K562 (cell line): ENCODE measurements at regions not wholly inside any gene's neighbourhood (a gene's known extent, or its start where the extent isn't known, plus 50 kb on each side); places are given as distances from the start of the nearest gene placed in this dataset.

ENCODE experiments used
- ATAC-seq: fragments of 200-7000 bp; cut with Tn5 transposase; 3 replicates; pipeline ENCODE4 v1.9.1; 2020; ENCODE audit warnings: moderate library complexity
- BruUV-seq: library from RNA; stranded (reverse); fragments of 400-500 nt; replicated peaks from 2 replicates; lab custom pipeline; 2021; lab: Mats Ljungman, UMichigan
- CTCF ChIA-PET: fragments of 300-600 bp; formaldehyde crosslinking; extraction: SDS; loops from one replicate; lab custom pipeline; 2021; ENCODE audit warnings: low intra/inter-chr PET ratio; lab: Yijun Ruan, JAX
- POLR2A ChIA-PET: fragments of 300-600, 350-650 bp; sonication (Branson Sonifier 250); formaldehyde crosslinking; extraction: SDS; loops from one replicate; lab custom pipeline; 2021; ENCODE audit warnings: antibody characterized with exemption, inconsistent platforms; lab: Yijun Ruan, JAX
- DNase-seq, 4 experiments: peaks; one replicate each; pipeline versions ENCODE4 v3.0.0 to v3.0.0-alpha.2; 2011 to 2018; ENCODE audit warnings: low spot score in 3 of 4, mixed read lengths in 3 of 4; ENCODE audit errors: extremely low read depth in 1 of 4
- FAIRE-seq: peaks from 2 replicates; lab custom pipeline; 2011; peaks lifted over from hg19 to GRCh38; lab: Jason Lieb, UNC
- H2AFZ ChIP-seq: 2 replicates; pipeline ENCODE4 v1.6.0; 2011; ENCODE audit warnings: low read depth, low read length, control low read depth, inconsistent platforms
- H3K27ac ChIP-seq: fragments of 200-600 bp; 3 replicates; pipeline ENCODE4 v1.8.0; 2011; ENCODE audit warnings: low read depth, mild to moderate bottlenecking, control low read depth, inconsistent platforms, low read length, moderate library complexity, mixed read lengths; ENCODE audit errors: extremely low read depth
- H3K27me3 ChIP-seq, 2 experiments: fragments of 300-600 bp in 1 of 2; 2 replicates in 1 of 2; 3 replicates in 1 of 2; pipeline versions ENCODE4 v1.6.0 to v1.8.0; 2011; ENCODE audit warnings: inconsistent platforms in 2 of 2, low read length in 2 of 2, mild to moderate bottlenecking in 1 of 2, mixed read lengths in 1 of 2, moderate library complexity in 1 of 2; ENCODE audit not compliant: control insufficient read depth in 2 of 2, insufficient read depth in 2 of 2
- H3K36me3 ChIP-seq: fragments of 300-600 bp; 3 replicates; pipeline ENCODE4 v1.8.0; 2011; ENCODE audit warnings: mild to moderate bottlenecking, low read length, inconsistent platforms; ENCODE audit not compliant: control insufficient read depth, insufficient read depth
- H3K4me1 ChIP-seq, 2 experiments: fragments of 200-600 bp in 1 of 2; replicated peaks in 1 of 2; 2 replicates in 1 of 2; 3 replicates in 1 of 2; pipeline versions ENCODE4 v1.5.1 to v1.8.0; 2011; ENCODE audit warnings: inconsistent platforms in 2 of 2, low read length in 2 of 2, mild to moderate bottlenecking in 1 of 2, mixed read lengths in 1 of 2, moderate library complexity in 1 of 2; ENCODE audit not compliant: control insufficient read depth in 2 of 2, insufficient read depth in 2 of 2
- H3K4me2 ChIP-seq: 2 replicates; pipeline ENCODE4 v1.6.1; 2011; ENCODE audit warnings: low read length, control low read depth, inconsistent platforms, mixed read lengths; ENCODE audit not compliant: insufficient read depth
- H3K4me3 ChIP-seq: fragments of 200-600 bp; sonication (generic), shearing (Covaris generic); 2 replicates; pipeline ENCODE4 v1.5.1; 2016; ENCODE audit warnings: control low read depth, inconsistent platforms
- H3K79me2 ChIP-seq: fragments of 200-600 bp; 3 replicates; pipeline ENCODE4 v1.8.0; 2011; ENCODE audit warnings: low read length, inconsistent platforms; ENCODE audit not compliant: control insufficient read depth, insufficient read depth
- H3K9ac ChIP-seq, 2 experiments: 2 replicates each; pipeline versions ENCODE4 v1.6.0 to v1.6.1; 2011; ENCODE audit warnings: low read depth in 2 of 2, low read length in 2 of 2, control low read depth in 1 of 2, inconsistent platforms in 1 of 2, mild to moderate bottlenecking in 1 of 2, mixed read lengths in 1 of 2; ENCODE audit not compliant: insufficient read depth in 1 of 2
- H3K9me1 ChIP-seq: one replicate; pipeline ENCODE4 v1.6.0; 2011; ENCODE audit warnings: inconsistent platforms, mild to moderate bottlenecking, low read length, moderate library complexity; ENCODE audit not compliant: control insufficient read depth, insufficient read depth
- H3K9me3 ChIP-seq: replicated peaks from 2 replicates; pipeline ENCODE4 v1.5.1; 2011; ENCODE audit warnings: low read depth, low read length, inconsistent platforms; ENCODE audit not compliant: control insufficient read depth, insufficient read depth
- H4K20me1 ChIP-seq: replicated peaks from 2 replicates; pipeline ENCODE4 v1.6.1; 2011; ENCODE audit warnings: low read length, inconsistent platforms, mixed read lengths; ENCODE audit not compliant: control insufficient read depth, insufficient read depth
- E2F4 ChIP-seq: sonication (generic); formaldehyde crosslinking; IDR thresholded peaks from 2 replicates; pipeline ENCODE4 v1.8.0; 2022; ENCODE audit warnings: mild to moderate bottlenecking, low read depth, missing genetic modification reagents
- ESRRA ChIP-seq: fragments of 450-650 bp; IDR thresholded peaks from 2 replicates; pipeline ENCODE4 v1.6.1; 2014; ENCODE audit warnings: low read depth, mild to moderate bottlenecking, moderate library complexity, borderline replicate concordance
- FOXK1 ChIP-seq: sonication (generic); formaldehyde crosslinking; IDR thresholded peaks from 2 replicates; pipeline ENCODE4 v1.8.0; 2022; ENCODE audit warnings: missing genetic modification reagents, mild to moderate bottlenecking, borderline replicate concordance
- KHSRP ChIP-seq: fragments of 450-650 bp; IDR thresholded peaks from 2 replicates; pipeline ENCODE4 v1.6.1; 2017
- MTF1 ChIP-seq: fragments of 250-450 bp; sonication (Bioruptor Pico); IDR thresholded peaks from 2 replicates; pipeline ENCODE4 v1.9.0; 2021; ENCODE audit warnings: moderate library complexity, mild to moderate bottlenecking, inconsistent platforms, borderline replicate concordance
- NFE2L1 ChIP-seq: fragments of 450-650 bp; IDR thresholded peaks from 2 replicates; pipeline ENCODE4 v1.6.1; 2016; ENCODE audit warnings: missing genetic modification characterization, low read depth, mild to moderate bottlenecking, missing compliant biosample characterization, moderate library complexity, borderline replicate concordance
- NR4A1 ChIP-seq, 2 experiments: fragments of 250-450 bp in 1 of 2; fragments of 450-650 bp in 1 of 2; sonication (Bioruptor Pico) in 1 of 2; IDR thresholded peaks; 2 replicates each; pipeline versions ENCODE4 v1.4.0 to v1.6.1; 2016 to 2020; ENCODE audit warnings: mild to moderate bottlenecking in 2 of 2, missing compliant biosample characterization in 1 of 2, missing genetic modification characterization in 1 of 2, moderate library complexity in 1 of 2
- POU5F1 ChIP-seq: fragments of 150-350 bp; IDR thresholded peaks from 2 replicates; pipeline ENCODE4 v1.6.1; 2014; ENCODE audit warnings: borderline replicate concordance, low read length, low read depth, mild to moderate bottlenecking; ENCODE audit not compliant: partially characterized antibody
- RBM25 ChIP-seq: fragments of 200-400 bp; formaldehyde crosslinking; IDR thresholded peaks from 2 replicates; pipeline ENCODE4 v1.6.1; 2018; ENCODE audit warnings: low read length, low read depth, moderate library complexity; ENCODE audit not compliant: severe bottlenecking
- ZNF277 ChIP-seq: fragments of 250-450 bp; sonication (Bioruptor Pico); IDR thresholded peaks from 2 replicates; pipeline ENCODE4 v1.8.0; 2022; ENCODE audit warnings: inconsistent platforms, mild to moderate bottlenecking, moderate library complexity, borderline replicate concordance
- ZNF740 ChIP-seq, 3 experiments: fragments of 200-800 bp in 1 of 3; sonication (Bioruptor generic) in 1 of 3; sonication (generic) in 1 of 3; formaldehyde crosslinking in 1 of 3; IDR thresholded peaks; 2 replicates each; pipeline versions ENCODE4 v1.6.1 to v1.8.0; 2016 to 2022; ENCODE audit warnings: mild to moderate bottlenecking in 2 of 3, missing compliant biosample characterization in 2 of 3, missing genetic modification characterization in 2 of 3, missing genetic modification reagents in 1 of 3
- WGBS: fragments of 100-300 bp; shearing (Covaris generic); methylation state at CpG from one replicate; pipeline ENCODE4 v1.1.6; 2016; ENCODE audit warnings: low coverage, mixed read lengths; ENCODE audit not compliant: insufficient coverage; ENCODE audit errors: missing lambda C conversion rate; 5-methylcytosine and 5-hydroxymethylcytosine counted together
- in situ Hi-C: fragments of 300-500 bp; cut with MboI; formaldehyde crosslinking; loops from 4 replicates; pipeline ENCODE4 v1.15.0; 2018; ENCODE audit warnings: inconsistent platforms, mixed read lengths
- intact Hi-C: fragments of 100-400 bp; cut with micrococcal nuclease; formaldehyde crosslinking; loops from 2 replicates; pipeline ENCODE4 v1.14.2; 2022

GRCh38 chr14:65256714-65257113 lies 154.4 kb upstream of the MAX start:
- H3K4me2 ChIP-seq: no peak overlapping the region
- no peak overlapping the region for H3K27ac ChIP-seq
- intact Hi-C loops (no loop called here), in situ Hi-C loops (no loop called here)
- ChIA-PET CTCF (no interaction called here), POLR2A (no interaction called here)
- no peaks in the 10 kb centered on the region for H4K20me1 ChIP-seq
- H2AFZ ChIP-seq: no peak overlapping the region
- no peaks in the 10 kb centered on the region for H3K36me3 ChIP-seq
- H3K9me3 ChIP-seq: 0 out of 2 replicates have a peak, but pooled peaks cover 2% of the 10 kb centered on the region
- no peak overlapping the region for H3K9ac ChIP-seq
- ATAC-seq: no peak
- peaks cover 0 to 11% of the 10 kb centered on the region in 2 experiments; a peak in 4 of 5 replicates for H3K4me1 ChIP-seq
- no peak for DNase-seq
- 33% methylated on average over 1 of the region's 4 CpGs for WGBS
- FAIRE-seq: no peak
- no TSS peak for BruUV-seq
- H3K79me2 ChIP-seq: no peaks in the 10 kb centered on the region
- no peaks in the 10 kb centered on the region for H3K9me1 ChIP-seq
- no peak overlapping the region for H3K4me3 ChIP-seq
- no peak for TF ChIP-seq KHSRP
- peak; percentile 37; the same call in 1 of the 2 replicates for TF ChIP-seq ESRRA
- peak; percentile 38 for TF ChIP-seq RBM25
- H3K27me3 ChIP-seq: no peaks in the 10 kb centered on the region

DNA sequence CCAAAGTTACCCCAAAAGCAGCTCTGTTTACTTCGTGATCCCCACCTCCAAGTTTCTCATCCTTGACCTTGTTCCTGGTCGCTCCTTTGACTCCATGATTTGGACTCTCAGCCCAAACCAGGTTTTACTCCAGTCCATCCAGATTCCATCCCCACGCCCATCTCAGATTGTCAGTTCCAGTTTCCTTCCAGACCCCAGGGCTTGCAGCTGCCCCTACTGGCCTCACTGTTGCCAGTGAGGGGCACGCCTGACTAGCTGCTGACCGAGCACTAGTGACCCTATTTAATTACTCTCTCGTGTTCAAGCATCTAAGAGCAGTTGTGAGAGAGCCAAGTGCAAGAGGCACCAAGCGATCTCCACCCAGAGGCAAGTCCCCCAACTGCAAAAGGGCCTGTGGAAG lies 155.1 kb upstream of the FUT8 start:
- no peak for DNase-seq
- peaks cover 0 to 11% of the 10 kb centered on the region in 2 experiments; a peak in 4 of 5 replicates for H3K4me1 ChIP-seq
- H3K9ac ChIP-seq: no peak overlapping the region
- in situ Hi-C loops: no loop called here
- no peak overlapping the region for H3K27ac ChIP-seq
- 0 out of 2 replicates have a peak, but pooled peaks cover 2% of the 10 kb centered on the region for H3K9me3 ChIP-seq
- 17% methylated on average over 7 of the region's 7 CpGs for WGBS
- ChIA-PET CTCF (no interaction called here), POLR2A (interaction anchor here (0.6 kb wide), 2 partner anchors 17 to 489 kb away, joined by 3 read pairs; no protein-coding TSS in a partner anchor)
- no TSS peak for BruUV-seq
- H3K4me2 ChIP-seq: no peak overlapping the region
- intact Hi-C loops: no loop called here
- H3K36me3 ChIP-seq: no peaks in the 10 kb centered on the region
- H3K4me3 ChIP-seq: no peak overlapping the region
- H4K20me1 ChIP-seq: no peaks in the 10 kb centered on the region
- ATAC-seq: no peak
- FAIRE-seq: no peak
- no peaks in the 10 kb centered on the region for H3K27me3 ChIP-seq
- no peak overlapping the region for H2AFZ ChIP-seq
- no peaks in the 10 kb centered on the region for H3K79me2 ChIP-seq
- no peaks in the 10 kb centered on the region for H3K9me1 ChIP-seq
- TF ChIP-seq ZNF740 (CRISPR knock-in tag; IDR thresholded peaks at IDR 0.05) (no peak), ZNF740 (tag; IDR thresholded peaks at IDR 0.05) (no peak), ZNF277 (CRISPR knock-in tag) (no peak), MTF1 (no peak), POU5F1 (no peak), FOXK1 (no peak), NFE2L1 (no peak), E2F4 (CRISPR knock-in tag) (no peak), NR4A1 (CRISPR knock-in tag; IDR thresholded peaks at IDR 0.05) (no peak), NR4A1 (tag; IDR thresholded peaks at IDR 0.05) (no peak)
